ENCODE measurements at regions not wholly inside any gene's neighbourhood (a gene's known extent, or its start where the extent isn't known, plus 50 kb on each side); places are given as distances from the start of the nearest gene placed in this dataset.

GRCh38 chr11:38784164-38784563, 2186.1 kb upstream of the RAG2 start:
- TF ChIP-seq CEBPB (IDR thresholded peaks at IDR 0.05) = 0 out of 4 replicates have a peak, but pooled peaks of 1 of the 2 experiments have one; percentile 14
- no peak for TF ChIP-seq NFE2L2 (conservative IDR thresholded peaks at IDR 0.05; ENCODE audit: low read length)
- Histone ChIP-seq H3K9me3 (peaks cover 2% of the 10 kb centered on the region; the same call in 1 of the 3 replicates), H3K4me2 (no peak overlapping the region), H3K27ac (no peak overlapping the region), H3K4me3 (no peak overlapping the region), H3K4me1 (no peaks in the 10 kb centered on the region)
- FAIRE-seq (no peak), ATAC-seq (no peak), DNase-seq (ENCODE audit: low read depth in 1 of 2, low spot score in 1 of 2) (no peak)
- WGBS (ENCODE audit: missing lambda C conversion rate) = 22% methylated on average over 2 of the region's 2 CpGs
- CTCF ChIA-PET = no interaction called here
- POLR2A ChIA-PET = no interaction called here

- FAIRE-seq = no peak
- no peak for TF ChIP-seq E2F6 (IDR thresholded peaks at IDR 0.05; ENCODE audit: borderline replicate concordance, low read depth)
- no peak for TF ChIP-seq TP53 (CRISPR knock-in tag; IDR thresholded peaks at IDR 0.05)
- TF ChIP-seq BCL3 (IDR thresholded peaks at IDR 0.05) = no peak
- no peak for TF ChIP-seq FOSL2 (IDR thresholded peaks at IDR 0.05)
- TF ChIP-seq FOSL2 (CRISPR knock-in tag; IDR thresholded peaks at IDR 0.05) = no peak
- TF ChIP-seq FOXS1 (CRISPR knock-in tag; IDR thresholded peaks at IDR 0.05) = no peak
- no peak for TF ChIP-seq ZSCAN20 (CRISPR knock-in tag; IDR thresholded peaks at IDR 0.05)
- TF ChIP-seq SMC3 (IDR thresholded peaks at IDR 0.05) = no peak
- TF ChIP-seq CHD4 (IDR thresholded peaks at IDR 0.05; ENCODE audit: borderline replicate concordance) = no peak
- no peak for TF ChIP-seq ELK1 (IDR thresholded peaks at IDR 0.05; ENCODE audit: low read depth, low read length)
- no peak for TF ChIP-seq KDM5A (IDR thresholded peaks at IDR 0.05)
- TF ChIP-seq CBX8 (IDR thresholded peaks at IDR 0.05) = no peak
- TF ChIP-seq EHMT2 (IDR thresholded peaks at IDR 0.05; ENCODE audit: low read depth) = no peak
- no peak for TF ChIP-seq ATOH8 (CRISPR knock-in tag; IDR thresholded peaks at IDR 0.05; ENCODE audit: low read depth)
- TF ChIP-seq REST (IDR thresholded peaks at IDR 0.05) = no peak
- CTCF ChIA-PET = no interaction called here
These were observed 2168.8 kb upstream of the RAG2 start for GRCh38 chr11:38766796-38767195.

GRCh38 chr11:38759394-38759793, 2161.4 kb upstream of the RAG2 start:
- ATAC-seq (no peak), FAIRE-seq (no peak), DNase-seq (ENCODE audit: low read depth in 1 of 2, low spot score in 1 of 2) (no peak)
- no peak overlapping the region for H3K4me2 ChIP-seq
- ChIA-PET CTCF (no interaction called here), POLR2A (no interaction called here)
- no peak overlapping the region for H3K4me3 ChIP-seq
- no peaks in the 10 kb centered on the region for H3K9me3 ChIP-seq
- H3K27ac ChIP-seq = no peak overlapping the region
- TF ChIP-seq TFCP2L1 (CRISPR knock-in tag; IDR thresholded peaks at IDR 0.05) (no peak), RNF2 (IDR thresholded peaks at IDR 0.05; ENCODE audit: borderline replicate concordance, low read depth) (no peak), MAX (IDR thresholded peaks at IDR 0.05) (no peak), HES2 (IDR thresholded peaks at IDR 0.05) (no peak), PBX3 (IDR thresholded peaks at IDR 0.05) (no peak), HDAC2 (IDR thresholded peaks at IDR 0.05) (no peak), E2F6 (IDR thresholded peaks at IDR 0.05; ENCODE audit: borderline replicate concordance, low read depth) (no peak), SREBF2 (IDR thresholded peaks at IDR 0.05) (no peak), ZFP36 (IDR thresholded peaks at IDR 0.05; ENCODE audit: borderline replicate concordance, partially characterized antibody) (no peak), HOXB13 (CRISPR knock-in tag; IDR thresholded peaks at IDR 0.05; ENCODE audit: low read depth) (no peak), CEBPB (IDR thresholded peaks at IDR 0.05) (no peak)
- H3K4me1 ChIP-seq = no peaks in the 10 kb centered on the region

More at GRCh38 chr11:38766796-38767195, 2168.8 kb upstream of the RAG2 start:
- no peak overlapping the region for H3K4me3 ChIP-seq
- no peak overlapping the region for H3K27ac ChIP-seq
- ATAC-seq (no peak), DNase-seq (ENCODE audit: low read depth in 1 of 2, low spot score in 1 of 2) (no peak)
- H3K9me3 ChIP-seq = no peaks in the 10 kb centered on the region; the same call in 2 of the 3 replicates
- H3K4me2 ChIP-seq = no peak overlapping the region
- POLR2A ChIA-PET = no interaction called here
- no peaks in the 10 kb centered on the region for H3K4me1 ChIP-seq
